ENCODE measurements at regions not wholly inside any gene's neighbourhood (a gene's known extent, or its start where the extent isn't known, plus 50 kb on each side); places are given as distances from the start of the nearest gene placed in this dataset.

- Histone ChIP-seq H3K4me3 (no peak overlapping the region), H3K36me3 (ENCODE audit: insufficient read depth, low read length) (no peaks in the 10 kb centered on the region), H3K9ac (ENCODE audit: insufficient read length) (no peak overlapping the region), H3K27ac (no peak overlapping the region), H3K9me3 (ENCODE audit: low read depth, low read length) (no peaks in the 10 kb centered on the region)
- TF ChIP-seq EZH2 (IDR thresholded peaks at IDR 0.05), result no peak
- no peak for TF ChIP-seq POLR2AphosphoS5 (IDR thresholded peaks at IDR 0.05; ENCODE audit: borderline replicate concordance, low read depth, low read length)
- no peak for TF ChIP-seq FOXP2 (optimal IDR thresholded peaks at IDR 0.05; ENCODE audit: control extremely low read depth, extremely low read length, insufficient read depth)
- no peak for DNase-seq (ENCODE audit: low read depth, low spot score)
These were observed 422.8 kb upstream of the NAALADL2 start for GRCh38 chr3:174436367-174436766.

- Histone ChIP-seq H3K9ac (ENCODE audit: insufficient read length) (peak overlapping the region; percentile 91), H3K36me3 (ENCODE audit: insufficient read depth, low read length) (no peaks in the 10 kb centered on the region), H3K27ac (peak overlapping the region; percentile 94), H3K4me3 (peak overlapping the region; percentile 93), H3K9me3 (ENCODE audit: low read depth, low read length) (no peaks in the 10 kb centered on the region)
- no peak for TF ChIP-seq POLR2AphosphoS5 (IDR thresholded peaks at IDR 0.05; ENCODE audit: borderline replicate concordance, low read depth, low read length)
- TF ChIP-seq FOXP2 (optimal IDR thresholded peaks at IDR 0.05; ENCODE audit: control extremely low read depth, extremely low read length, insufficient read depth), result no peak
- TF ChIP-seq EZH2 (IDR thresholded peaks at IDR 0.05), result no peak
- DNase-seq (ENCODE audit: low read depth, low spot score), result no peak
These were observed 420.5 kb upstream of the NAALADL2 start for GRCh38 chr3:174438501-174439145.

- Histone ChIP-seq H3K36me3 (ENCODE audit: insufficient read depth, low read length) (no peaks in the 10 kb centered on the region), H3K4me3 (peak overlapping the region; percentile 93), H3K27ac (peak overlapping the region; percentile 94), H3K9ac (ENCODE audit: insufficient read length) (peak overlapping the region; percentile 91), H3K9me3 (ENCODE audit: low read depth, low read length) (no peaks in the 10 kb centered on the region)
- DNase-seq (ENCODE audit: low read depth, low spot score), result peak; percentile 60
- TF ChIP-seq POLR2AphosphoS5 (IDR thresholded peaks at IDR 0.05; ENCODE audit: borderline replicate concordance, low read depth, low read length) (no peak; the same call in 1 of the 2 replicates), FOXP2 (optimal IDR thresholded peaks at IDR 0.05; ENCODE audit: control extremely low read depth, extremely low read length, insufficient read depth) (no peak), EZH2 (IDR thresholded peaks at IDR 0.05) (no peak)
These were observed 419.5 kb upstream of the NAALADL2 start for GRCh38 chr3:174439331-174440252.

GRCh38 chr3:174440253-174440701 is 418.9 kb upstream of the NAALADL2 start:
- peak overlapping the region; percentile 94 for H3K27ac ChIP-seq
- H3K36me3 ChIP-seq (ENCODE audit: insufficient read depth, low read length), result no peaks in the 10 kb centered on the region
- no peak for TF ChIP-seq POLR2AphosphoS5 (IDR thresholded peaks at IDR 0.05; ENCODE audit: borderline replicate concordance, low read depth, low read length)
- TF ChIP-seq EZH2 (IDR thresholded peaks at IDR 0.05), result no peak
- TF ChIP-seq FOXP2 (optimal IDR thresholded peaks at IDR 0.05; ENCODE audit: control extremely low read depth, extremely low read length, insufficient read depth), result no peak
- peak overlapping the region; percentile 93 for H3K4me3 ChIP-seq
- DNase-seq (ENCODE audit: low read depth, low spot score), result peak; percentile 45
- no peaks in the 10 kb centered on the region for H3K9me3 ChIP-seq (ENCODE audit: low read depth, low read length)
- H3K9ac ChIP-seq (ENCODE audit: insufficient read length), result peak overlapping the region; percentile 91

- Histone ChIP-seq H3K9ac (ENCODE audit: insufficient read length) (peak overlapping the region; percentile 91), H3K36me3 (ENCODE audit: insufficient read depth, low read length) (no peaks in the 10 kb centered on the region), H3K9me3 (ENCODE audit: low read depth, low read length) (no peaks in the 10 kb centered on the region), H3K27ac (peak overlapping the region; percentile 94), H3K4me3 (peak overlapping the region; percentile 93)
- TF ChIP-seq FOXP2 (optimal IDR thresholded peaks at IDR 0.05; ENCODE audit: control extremely low read depth, extremely low read length, insufficient read depth) (no peak), POLR2AphosphoS5 (IDR thresholded peaks at IDR 0.05; ENCODE audit: borderline replicate concordance, low read depth, low read length) (peak; percentile 30), EZH2 (IDR thresholded peaks at IDR 0.05) (no peak)
- peak; percentile 56 for DNase-seq (ENCODE audit: low read depth, low spot score)
These were observed 418.2 kb upstream of the NAALADL2 start for GRCh38 chr3:174440741-174441587.

GRCh38 chr3:174441588-174442301 is 417.4 kb upstream of the NAALADL2 start:
- Histone ChIP-seq H3K4me3 (peak overlapping the region; percentile 93), H3K27ac (peak overlapping the region; percentile 94), H3K9ac (ENCODE audit: insufficient read length) (peak overlapping the region; percentile 91), H3K36me3 (ENCODE audit: insufficient read depth, low read length) (no peaks in the 10 kb centered on the region), H3K9me3 (ENCODE audit: low read depth, low read length) (no peaks in the 10 kb centered on the region)
- no peak for DNase-seq (ENCODE audit: low read depth, low spot score)
- TF ChIP-seq POLR2AphosphoS5 (IDR thresholded peaks at IDR 0.05; ENCODE audit: borderline replicate concordance, low read depth, low read length) (no peak), EZH2 (IDR thresholded peaks at IDR 0.05) (no peak), FOXP2 (optimal IDR thresholded peaks at IDR 0.05; ENCODE audit: control extremely low read depth, extremely low read length, insufficient read depth) (no peak)

GRCh38 chr3:174442302-174442682 is 416.8 kb upstream of the NAALADL2 start:
- no peak for DNase-seq (ENCODE audit: low read depth, low spot score)
- Histone ChIP-seq H3K9ac (ENCODE audit: insufficient read length) (peak overlapping the region; percentile 91), H3K36me3 (ENCODE audit: insufficient read depth, low read length) (no peaks in the 10 kb centered on the region), H3K9me3 (ENCODE audit: low read depth, low read length) (no peaks in the 10 kb centered on the region), H3K4me3 (peak overlapping the region; percentile 93), H3K27ac (no peak overlapping the region)
- TF ChIP-seq POLR2AphosphoS5 (IDR thresholded peaks at IDR 0.05; ENCODE audit: borderline replicate concordance, low read depth, low read length) (no peak), EZH2 (IDR thresholded peaks at IDR 0.05) (no peak), FOXP2 (optimal IDR thresholded peaks at IDR 0.05; ENCODE audit: control extremely low read depth, extremely low read length, insufficient read depth) (no peak)

All from SK-N-MC (cell line).